C4-2B (cell line): ENCODE measurements at regions not wholly inside any gene's neighbourhood (a gene's known extent, or its start where the extent isn't known, plus 50 kb on each side); places are given as distances from the start of the nearest gene placed in this dataset.

ENCODE experiments used
- ZFX ChIP-seq: fragments of 450-650 bp; IDR thresholded peaks from 2 replicates; pipeline ENCODE4 v1.6.1; 2017
- TF ChIP-seq, protein P1 (sequence below): fragments of 450-650 bp; conservative IDR thresholded peaks from 2 replicates; pipeline ENCODE4 v1.5.1; 2017; ENCODE audit warnings: mild to moderate bottlenecking

DNA sequence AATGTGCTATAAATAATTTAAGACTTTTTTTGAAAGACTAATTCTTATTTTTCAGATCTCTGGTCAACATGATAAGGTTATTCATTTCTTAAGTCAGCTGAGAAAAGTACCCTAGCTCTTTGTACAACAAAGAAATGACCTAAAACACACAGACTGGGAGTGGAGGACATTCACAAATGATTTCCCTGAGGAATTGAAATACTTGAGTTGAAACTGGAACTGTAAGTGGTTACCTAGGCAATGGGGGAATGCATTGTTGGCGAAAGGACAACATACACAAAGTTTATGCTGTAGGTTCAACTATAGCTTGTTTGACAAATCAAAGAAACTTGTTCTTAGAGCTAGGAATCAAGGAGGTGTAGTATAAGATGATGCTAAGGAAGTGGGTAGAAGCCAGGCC, 915.5 kb downstream of the FAT4 start:
- TF ChIP-seq, protein P1, sequence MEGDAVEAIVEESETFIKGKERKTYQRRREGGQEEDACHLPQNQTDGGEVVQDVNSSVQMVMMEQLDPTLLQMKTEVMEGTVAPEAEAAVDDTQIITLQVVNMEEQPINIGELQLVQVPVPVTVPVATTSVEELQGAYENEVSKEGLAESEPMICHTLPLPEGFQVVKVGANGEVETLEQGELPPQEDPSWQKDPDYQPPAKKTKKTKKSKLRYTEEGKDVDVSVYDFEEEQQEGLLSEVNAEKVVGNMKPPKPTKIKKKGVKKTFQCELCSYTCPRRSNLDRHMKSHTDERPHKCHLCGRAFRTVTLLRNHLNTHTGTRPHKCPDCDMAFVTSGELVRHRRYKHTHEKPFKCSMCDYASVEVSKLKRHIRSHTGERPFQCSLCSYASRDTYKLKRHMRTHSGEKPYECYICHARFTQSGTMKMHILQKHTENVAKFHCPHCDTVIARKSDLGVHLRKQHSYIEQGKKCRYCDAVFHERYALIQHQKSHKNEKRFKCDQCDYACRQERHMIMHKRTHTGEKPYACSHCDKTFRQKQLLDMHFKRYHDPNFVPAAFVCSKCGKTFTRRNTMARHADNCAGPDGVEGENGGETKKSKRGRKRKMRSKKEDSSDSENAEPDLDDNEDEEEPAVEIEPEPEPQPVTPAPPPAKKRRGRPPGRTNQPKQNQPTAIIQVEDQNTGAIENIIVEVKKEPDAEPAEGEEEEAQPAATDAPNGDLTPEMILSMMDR, result no peak
- TF ChIP-seq ZFX, result no peak
